ENCODE measurements at regions not wholly inside any gene's neighbourhood (a gene's known extent, or its start where the extent isn't known, plus 50 kb on each side); places are given as distances from the start of the nearest gene placed in this dataset.

DNA sequence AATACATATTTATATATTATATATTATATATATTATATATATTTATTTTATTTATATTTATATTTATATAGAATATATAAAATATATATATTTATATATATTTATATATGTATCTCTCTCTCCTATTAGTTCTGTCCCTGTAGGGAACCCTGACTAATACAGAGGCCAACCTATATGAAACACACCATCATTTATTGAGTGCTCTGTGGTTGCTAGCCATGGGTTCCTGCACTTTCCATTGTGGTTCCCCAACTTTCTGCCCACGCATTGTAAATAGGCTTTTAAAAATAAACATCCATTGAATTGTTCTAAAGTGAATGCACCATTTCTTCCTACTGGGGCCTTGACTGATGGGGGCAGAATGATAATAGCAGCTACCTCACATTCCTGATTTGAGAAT is 93.8 kb upstream of the SESN3 start (continued):
- no peak for TF ChIP-seq SAP30 (IDR thresholded peaks at IDR 0.05; ENCODE audit: insufficient read depth, insufficient replicate concordance, low read length)
- no peak for TF ChIP-seq CBX5 (IDR thresholded peaks at IDR 0.05; ENCODE audit: low read depth, low read length)
- TF ChIP-seq HDAC2 (IDR thresholded peaks at IDR 0.05; ENCODE audit: borderline replicate concordance in 1 of 2, low read depth in 2 of 2, low read length in 2 of 2), result no peak
- no peak for TF ChIP-seq RBBP5 (IDR thresholded peaks at IDR 0.05; ENCODE audit: borderline replicate concordance, low read depth, low read length)
- TF ChIP-seq YY1 (IDR thresholded peaks at IDR 0.05; ENCODE audit: low read depth, low read length), result no peak
